ENCODE measurements at regions not wholly inside any gene's neighbourhood (a gene's known extent, or its start where the extent isn't known, plus 50 kb on each side); places are given as distances from the start of the nearest gene placed in this dataset.

DNA sequence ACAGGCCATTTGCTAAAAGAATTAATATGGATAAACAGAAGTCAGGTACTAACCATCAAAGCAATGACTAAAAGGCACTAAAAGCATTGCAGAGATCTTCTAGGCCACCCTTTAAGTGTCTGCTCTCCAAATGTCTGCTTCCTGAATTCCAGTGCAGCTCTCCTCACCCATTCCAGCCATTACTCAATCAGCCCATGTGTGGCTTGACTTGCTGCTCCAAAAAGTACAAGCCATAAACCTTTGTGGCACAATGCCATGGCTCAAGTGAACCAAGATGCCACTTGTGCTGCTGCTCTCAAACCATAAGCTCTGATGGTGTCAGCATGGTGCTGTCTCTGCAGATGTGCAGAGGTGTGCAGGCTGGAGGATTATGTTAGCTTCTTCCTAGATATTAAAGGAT lies 290.2 kb upstream of the POU5F2 start:
- Histone ChIP-seq H2BK20ac (ENCODE audit: low read depth, low read length, poor library complexity, severe bottlenecking) (no peak overlapping the region), H3K27me3 (ENCODE audit: insufficient read depth, low read length) (no peaks in the 10 kb centered on the region), H3K14ac (ENCODE audit: insufficient read depth, low read length) (no peak overlapping the region), H4K20me1 (ENCODE audit: control insufficient read depth, insufficient read depth, insufficient read length) (no peaks in the 10 kb centered on the region), H2BK5ac (ENCODE audit: insufficient read length, low read length) (no peak overlapping the region), H3K79me1 (ENCODE audit: insufficient read depth, low read depth, low read length, poor library complexity, severe bottlenecking) (no peaks in the 10 kb centered on the region), H4K91ac (ENCODE audit: insufficient read length, low read depth, low read length) (no peak overlapping the region), H4K5ac (ENCODE audit: insufficient read length, low read depth, low read length) (no peak overlapping the region), H3K27ac (ENCODE audit: insufficient read length, low read depth, low read length) (no peak overlapping the region), H3K9ac (ENCODE audit: extremely low read depth, insufficient read length, low read length) (no peak overlapping the region), H3K4ac (ENCODE audit: low read depth, low read length) (no peak overlapping the region), H3K23ac (ENCODE audit: insufficient read length, low read depth, low read length) (no peak overlapping the region), H3T11ph (ENCODE audit: low read length) (no peak overlapping the region), H2AK5ac (ENCODE audit: insufficient read length, low read length) (no peak overlapping the region), H3K9me3 (ENCODE audit: control insufficient read depth, low read depth, low read length) (no peaks in the 10 kb centered on the region), H2BK12ac (ENCODE audit: insufficient read length, low read depth, low read length) (no peak overlapping the region), H3K18ac (ENCODE audit: insufficient read length, low read depth, low read length) (no peak overlapping the region), H3K4me1 (ENCODE audit: insufficient read depth, low read length) (peaks cover 7% of the 10 kb centered on the region; the same call in 1 of the 2 replicates), H3K79me2 (ENCODE audit: insufficient read depth, low read length) (no peaks in the 10 kb centered on the region), H3K23me2 (ENCODE audit: insufficient read length, low read depth, low read length, poor library complexity, severe bottlenecking) (no peaks in the 10 kb centered on the region), H2AFZ (ENCODE audit: low read length) (no peak overlapping the region), H4K8ac (replicated peaks; ENCODE audit: insufficient read length, low read depth, low read length) (no peak overlapping the region), H3K56ac (ENCODE audit: insufficient read length, low read depth, low read length) (no peak overlapping the region), H2BK15ac (ENCODE audit: low read depth, low read length) (no peak overlapping the region), H2BK120ac (ENCODE audit: low read depth, low read length, poor library complexity, severe bottlenecking) (no peak overlapping the region), H3K4me2 (ENCODE audit: insufficient read depth, insufficient read length, low read length) (no peak overlapping the region)
- Mint-ChIP-seq H3K27ac (no peak overlapping the region), H3K9me3 (peaks cover 0 to 9% of the 10 kb centered on the region in 2 experiments; a peak in 3 of 5 replicates), H3K27me3 (ENCODE audit: low read depth) (no peaks in the 10 kb centered on the region), H3K4me3 (no peak overlapping the region), H3K4me1 (peaks cover 21 to 35% of the 10 kb centered on the region in 2 experiments), H3K36me3 (ENCODE audit: insufficient read depth in 1 of 3, low read depth in 3 of 3) (peaks cover 4 to 12% (median 9%) of the 10 kb centered on the region in 3 experiments; a peak in 5 of 7 replicates)
- DNase-seq = no peak
- TF ChIP-seq, protein P1, sequence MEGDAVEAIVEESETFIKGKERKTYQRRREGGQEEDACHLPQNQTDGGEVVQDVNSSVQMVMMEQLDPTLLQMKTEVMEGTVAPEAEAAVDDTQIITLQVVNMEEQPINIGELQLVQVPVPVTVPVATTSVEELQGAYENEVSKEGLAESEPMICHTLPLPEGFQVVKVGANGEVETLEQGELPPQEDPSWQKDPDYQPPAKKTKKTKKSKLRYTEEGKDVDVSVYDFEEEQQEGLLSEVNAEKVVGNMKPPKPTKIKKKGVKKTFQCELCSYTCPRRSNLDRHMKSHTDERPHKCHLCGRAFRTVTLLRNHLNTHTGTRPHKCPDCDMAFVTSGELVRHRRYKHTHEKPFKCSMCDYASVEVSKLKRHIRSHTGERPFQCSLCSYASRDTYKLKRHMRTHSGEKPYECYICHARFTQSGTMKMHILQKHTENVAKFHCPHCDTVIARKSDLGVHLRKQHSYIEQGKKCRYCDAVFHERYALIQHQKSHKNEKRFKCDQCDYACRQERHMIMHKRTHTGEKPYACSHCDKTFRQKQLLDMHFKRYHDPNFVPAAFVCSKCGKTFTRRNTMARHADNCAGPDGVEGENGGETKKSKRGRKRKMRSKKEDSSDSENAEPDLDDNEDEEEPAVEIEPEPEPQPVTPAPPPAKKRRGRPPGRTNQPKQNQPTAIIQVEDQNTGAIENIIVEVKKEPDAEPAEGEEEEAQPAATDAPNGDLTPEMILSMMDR (conservative IDR thresholded peaks at IDR 0.05) = no peak

All from H9 (cell line).